KBM-7 (cell line): ENCODE measurements at regions not wholly inside any gene's neighbourhood (a gene's known extent, or its start where the extent isn't known, plus 50 kb on each side); places are given as distances from the start of the nearest gene placed in this dataset.
"Not testable (repeated sequence)": the region's sequence is repeated elsewhere in the genome, so short reads cannot be mapped to it uniquely, and the experiment has no call there.

ENCODE experiments used
- DNase-seq: peaks from one replicate; pipeline ENCODE4 v3.0.0-alpha.2; 2015
- in situ Hi-C: fragments of 300-500 bp; cut with MboI; formaldehyde crosslinking; loops from 2 replicates; pipeline ENCODE4 v1.14.3; 2020; ENCODE audit warnings: low sequenced_read_pairs, low pct_unique_long_range_greater_than_20kb, mixed read lengths

DNA sequence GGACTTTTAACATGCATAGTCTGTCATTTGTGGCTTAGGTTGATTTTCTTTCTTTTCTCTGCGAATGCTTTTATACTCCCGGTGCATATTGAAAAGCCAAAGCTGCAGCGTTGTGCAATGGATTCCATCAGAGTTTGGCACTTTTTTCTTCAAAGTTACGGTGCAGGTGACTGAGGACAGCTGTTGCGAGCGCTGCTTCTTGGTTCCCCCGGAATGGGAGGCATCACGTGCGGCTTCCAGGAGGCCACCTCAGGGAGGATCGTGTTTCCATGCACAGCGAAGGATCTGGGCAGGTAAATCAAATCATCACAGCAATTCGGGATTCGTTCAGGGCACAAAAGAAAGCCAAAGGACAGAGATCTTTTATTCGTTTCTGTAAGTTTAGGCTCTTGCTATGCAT is 109.6 kb upstream of the ALKAL2 start:
- in situ Hi-C loops = no loop called here
- DNase-seq = no peak

GRCh38 chr2:396903-397302 is 109.0 kb upstream of the ALKAL2 start:
- no peak for DNase-seq
- in situ Hi-C loops = no loop called here

GRCh38 chr2:395886-396285 is 108.0 kb upstream of the ALKAL2 start:
- in situ Hi-C loops = no loop called here
- DNase-seq = no peak

- in situ Hi-C loops = no loop called here
- peak; percentile 89 for DNase-seq
Observed at GRCh38 chr2:393711-394696, 106.1 kb upstream of the ALKAL2 start.

DNA sequence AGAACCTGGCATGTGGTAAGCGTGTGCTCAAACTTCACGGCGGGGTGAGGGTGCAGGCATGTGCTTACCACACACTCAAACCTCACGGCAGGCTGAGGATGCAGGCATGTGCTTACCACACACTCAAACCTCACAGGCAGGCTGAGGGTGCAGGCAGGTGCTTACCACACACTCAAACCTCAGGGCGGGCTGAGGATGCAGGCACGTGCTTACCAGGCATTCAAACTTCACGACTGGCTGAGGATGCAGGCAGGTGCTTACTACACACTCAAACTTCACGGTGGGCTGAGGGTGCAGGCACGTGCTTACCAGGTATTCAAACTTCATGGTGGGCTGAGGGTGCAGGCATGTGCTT is 105.0 kb upstream of the ALKAL2 start:
- no peak for DNase-seq
- in situ Hi-C loops = no loop called here

GRCh38 chr2:392181-392925 is 104.5 kb upstream of the ALKAL2 start:
- in situ Hi-C loops = no loop called here
- DNase-seq = no peak

DNA sequence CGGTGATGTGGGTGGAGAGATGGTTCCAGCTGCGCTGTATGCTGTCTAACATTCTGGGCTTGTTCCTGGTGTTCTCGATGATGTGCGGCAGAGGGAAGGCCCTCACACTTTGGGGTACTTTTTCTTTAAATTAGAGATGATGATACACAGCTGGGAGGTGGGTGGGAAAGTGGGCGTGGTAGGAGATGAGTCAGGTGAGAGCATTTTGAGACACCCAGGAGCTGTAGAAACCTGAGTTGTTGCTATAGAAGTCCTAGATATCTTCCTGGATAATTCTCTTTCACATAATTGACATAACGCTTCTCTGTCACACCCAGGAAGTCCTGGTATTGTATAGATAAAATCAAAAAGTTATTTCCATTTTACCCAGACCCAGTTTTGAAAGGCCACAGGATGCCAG is 103.8 kb upstream of the ALKAL2 start:
- no peak for DNase-seq
- in situ Hi-C loops = no loop called here

DNA sequence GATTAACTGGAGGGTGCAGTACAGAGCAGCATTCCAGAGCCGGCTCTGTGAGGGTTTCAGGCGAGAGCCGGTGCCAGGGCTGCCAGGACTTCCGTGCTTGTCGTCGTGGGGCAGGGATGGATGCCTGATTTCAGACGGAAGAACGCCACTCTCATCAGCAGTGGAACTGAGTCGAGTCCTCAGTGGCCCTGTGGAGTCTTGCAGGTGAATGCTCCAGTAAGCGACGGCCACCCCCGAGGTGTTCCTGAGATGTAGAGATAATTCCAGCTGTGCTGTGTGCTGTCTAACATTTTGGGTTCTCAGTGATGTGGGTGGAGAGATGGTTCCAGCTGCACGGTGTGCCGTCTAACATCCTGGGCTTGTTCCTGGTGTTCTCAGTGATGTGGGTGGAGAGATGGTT is 103.1 kb upstream of the ALKAL2 start:
- in situ Hi-C loops = no loop called here
- no peak for DNase-seq

DNA sequence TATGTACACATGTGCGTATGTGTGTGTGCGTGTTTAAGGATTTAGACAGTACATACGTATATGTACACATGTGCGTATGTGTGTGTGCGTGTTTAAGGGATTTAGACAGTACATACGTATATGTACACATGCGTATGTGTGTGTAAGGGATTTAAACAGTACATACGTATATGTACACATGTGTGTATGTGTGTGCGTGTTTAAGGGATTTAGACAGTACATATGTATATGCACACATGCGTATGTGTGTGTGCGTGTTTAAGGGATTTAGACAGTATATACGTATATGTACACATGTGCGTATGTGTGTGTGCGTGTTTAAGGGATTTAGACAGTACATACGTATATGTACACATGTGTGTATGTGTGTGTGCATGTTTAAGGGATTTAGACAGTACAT is 102.1 kb upstream of the ALKAL2 start:
- in situ Hi-C loops, DNase-seq: not testable (repeated sequence)

DNA sequence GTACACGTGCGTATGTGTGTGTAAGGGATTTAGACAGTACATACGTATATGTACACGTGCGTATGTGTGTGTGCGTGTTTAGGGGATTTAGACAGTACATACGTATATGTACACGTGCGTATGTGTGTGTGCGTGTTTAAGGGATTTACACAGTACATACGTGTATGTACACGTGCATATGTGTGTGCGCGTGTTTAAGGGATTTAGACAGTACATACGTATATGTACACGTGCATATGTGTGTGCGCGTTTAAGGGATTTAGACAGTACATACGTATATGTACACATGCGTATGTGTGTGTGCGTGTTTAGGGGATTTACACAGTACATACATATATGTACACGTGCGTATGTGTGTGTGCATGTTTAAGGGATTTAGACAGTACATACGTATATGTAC is 100.9 kb upstream of the ALKAL2 start:
- not testable (repeated sequence) for DNase-seq

DNA sequence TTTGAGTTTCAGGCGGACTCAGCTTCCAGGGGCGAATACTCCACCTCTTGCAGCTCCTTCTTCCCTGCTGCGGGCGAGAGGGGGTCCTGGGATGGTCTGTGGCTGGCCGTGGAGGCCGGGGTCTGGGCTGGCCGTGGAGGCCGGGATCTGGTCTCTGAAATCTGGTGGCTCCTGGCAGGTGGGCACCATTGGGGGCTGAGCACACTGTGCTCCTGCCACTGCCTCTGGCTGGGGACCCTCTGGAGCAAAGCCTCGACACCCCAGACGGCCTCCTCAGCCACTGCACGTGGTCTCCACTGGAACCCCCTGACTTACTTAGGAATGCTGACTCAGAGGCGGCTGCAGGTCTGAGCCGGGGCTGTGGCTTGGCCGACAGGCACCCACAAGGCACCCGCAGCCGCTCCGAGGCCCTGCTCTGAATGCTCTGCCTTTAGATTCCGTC is 100.1 kb upstream of the ALKAL2 start:
- in situ Hi-C loops = no loop called here
- DNase-seq = no peak

More for the DNA sequence above, 100.9 kb upstream of the ALKAL2 start:
- in situ Hi-C loops = not testable (repeated sequence)

DNA sequence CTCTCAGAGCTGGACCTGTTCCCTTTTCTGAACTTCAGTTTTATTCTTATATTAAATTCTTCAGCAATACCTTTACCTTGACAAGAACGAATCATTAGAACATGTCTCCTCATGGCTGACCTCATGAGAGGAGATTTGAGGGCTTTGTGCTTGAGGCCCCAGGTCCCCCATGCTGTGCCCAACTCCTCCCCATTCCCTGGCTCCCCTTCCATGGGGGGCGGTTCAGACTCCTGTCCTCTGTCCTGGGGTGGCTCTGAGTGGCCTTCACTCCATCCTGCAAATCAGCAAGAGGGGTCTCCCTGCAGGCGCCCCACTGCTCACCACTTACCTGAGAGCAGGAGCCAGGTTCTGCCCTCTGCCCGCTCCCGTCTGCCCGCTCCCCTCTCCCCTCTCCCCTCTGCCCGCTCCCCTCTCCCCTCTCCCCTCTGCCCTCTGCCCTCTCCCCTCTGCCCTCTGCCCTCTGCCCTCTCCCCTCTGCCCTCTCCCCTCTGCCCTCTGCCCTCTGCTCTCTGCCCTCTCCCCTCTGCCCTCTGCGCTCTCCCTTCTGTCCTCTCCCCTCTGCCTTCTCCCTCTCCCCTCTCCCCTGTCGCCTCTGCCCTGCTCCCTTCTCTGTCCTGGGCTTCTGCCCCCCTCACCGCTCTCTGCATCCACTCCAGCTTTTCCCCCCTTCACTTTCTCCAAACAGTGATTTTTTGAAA is 98.7 kb upstream of the ALKAL2 start:
- in situ Hi-C loops = no loop called here
- no peak for DNase-seq

DNA sequence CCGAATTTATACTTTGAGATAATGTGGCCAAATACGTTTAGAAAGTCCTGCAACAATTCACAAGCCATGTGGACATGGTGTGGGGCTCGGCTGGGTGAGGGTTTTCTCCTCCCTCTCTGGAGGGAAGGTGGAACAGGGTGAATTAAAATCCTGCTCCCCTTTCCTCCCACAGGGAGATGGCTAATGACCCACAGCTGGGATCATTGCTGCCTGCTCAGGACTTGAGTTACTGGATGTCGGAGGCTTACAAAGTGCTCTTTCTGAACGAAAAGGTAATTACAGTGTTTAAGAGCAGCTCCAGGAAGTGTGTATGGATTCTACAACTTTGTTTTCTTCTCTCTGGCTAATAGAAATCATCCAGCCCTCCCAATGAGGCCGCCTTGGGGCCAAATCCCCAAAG is 97.9 kb upstream of the ALKAL2 start:
- DNase-seq = no peak
- in situ Hi-C loops = no loop called here

DNA sequence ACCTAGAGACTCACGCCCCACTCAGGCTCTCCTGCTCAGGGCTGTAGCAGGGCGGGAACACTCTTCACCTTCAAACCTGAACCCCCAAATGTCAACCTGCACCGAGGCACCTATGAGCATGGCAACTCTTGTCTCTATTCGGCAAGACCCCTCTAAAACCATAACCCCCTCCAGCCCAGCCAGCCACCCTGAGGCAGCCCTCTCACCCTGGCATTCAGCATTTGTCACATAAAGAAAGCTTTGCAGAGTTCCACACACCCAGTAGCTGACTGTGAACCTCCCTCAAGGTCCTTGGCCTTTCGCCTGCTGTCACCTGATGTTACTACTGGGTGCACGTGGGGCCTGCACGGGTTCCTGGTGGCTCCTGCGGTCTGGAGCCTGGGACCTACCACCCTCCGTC is 97.2 kb upstream of the ALKAL2 start:
- in situ Hi-C loops = no loop called here
- DNase-seq = no peak

- no peak for DNase-seq
Observed at GRCh38 chr2:383888-384287, 96.0 kb upstream of the ALKAL2 start.

GRCh38 chr2:383178-383577 is 95.3 kb upstream of the ALKAL2 start:
- in situ Hi-C loops = no loop called here
- DNase-seq = no peak

More at GRCh38 chr2:383888-384287, 96.0 kb upstream of the ALKAL2 start:
- in situ Hi-C loops = no loop called here

- no peak for DNase-seq
- in situ Hi-C loops = no loop called here
Observed at GRCh38 chr2:382728-383022, 94.8 kb upstream of the ALKAL2 start.

DNA sequence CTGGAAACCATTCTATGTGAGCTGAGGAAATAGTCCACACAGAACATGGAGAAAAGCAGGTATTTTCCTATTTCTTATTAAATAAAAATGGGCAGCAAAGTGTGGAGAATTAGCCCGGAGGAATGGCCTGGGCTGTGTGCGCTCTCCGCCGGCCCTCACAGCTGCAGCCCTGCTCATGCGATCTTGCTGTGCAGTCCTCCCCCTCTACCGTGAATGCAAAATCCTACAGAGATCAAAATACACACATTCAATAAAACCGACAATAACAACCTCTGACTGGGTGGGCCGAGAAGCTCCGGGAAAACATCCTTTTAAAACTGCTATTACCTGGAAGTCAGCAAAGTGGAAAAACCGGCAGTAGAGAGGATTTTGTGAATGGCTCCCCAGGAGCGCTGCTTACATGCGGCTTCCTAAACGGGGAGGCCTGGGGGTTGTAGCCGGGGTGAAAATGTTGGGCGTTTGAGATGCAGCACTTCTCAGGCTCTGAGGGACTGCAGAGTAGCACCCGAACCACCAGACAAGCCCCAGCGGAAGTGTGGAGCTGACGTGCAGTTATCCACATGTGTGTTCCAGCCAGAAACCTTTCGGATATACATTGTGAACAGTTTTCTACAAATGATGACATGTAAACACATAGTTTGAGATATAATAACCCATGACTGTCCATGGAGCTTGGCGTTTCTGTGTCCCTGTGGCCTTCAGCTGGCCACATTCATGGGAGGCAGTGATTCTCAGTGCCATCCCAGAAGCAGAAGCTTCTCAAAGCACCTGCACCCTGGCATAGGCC is 94.2 kb upstream of the ALKAL2 start:
- DNase-seq = no peak
- in situ Hi-C loops = no loop called here

GRCh38 chr2:381181-381580 is 93.3 kb upstream of the ALKAL2 start:
- no peak for DNase-seq
- in situ Hi-C loops = no loop called here
